SK-N-SH (cell line): ENCODE measurements at regions not wholly inside any gene's neighbourhood (a gene's known extent, or its start where the extent isn't known, plus 50 kb on each side); places are given as distances from the start of the nearest gene placed in this dataset.

Experiments used
- CHD2 ChIP-seq: fragments of 150-350 bp; IDR thresholded peaks from 2 replicates; pipeline ENCODE4 v1.6.1; 2018; ENCODE audit warnings: low read length; ENCODE audit not compliant: partially characterized antibody
- FOSL2 ChIP-seq: IDR thresholded peaks from 2 replicates; pipeline ENCODE4 v1.4.0; 2012; ENCODE audit warnings: low read depth, mild to moderate bottlenecking, moderate library complexity, borderline replicate concordance
- GABPA ChIP-seq: IDR thresholded peaks from 2 replicates; pipeline ENCODE4 v1.4.0; 2012; ENCODE audit warnings: low read depth, mild to moderate bottlenecking
- MXI1 ChIP-seq: IDR thresholded peaks from 2 replicates; pipeline ENCODE4 v1.6.1; 2012; ENCODE audit warnings: mild to moderate bottlenecking, low read depth, low read length, improper control_type of control experiment
- POLR2AphosphoS5 ChIP-seq: IDR thresholded peaks from 2 replicates; pipeline ENCODE4 v1.6.1; 2012; ENCODE audit warnings: low read depth, low read length
- SMC3 ChIP-seq: IDR thresholded peaks from 2 replicates; pipeline ENCODE4 v1.6.1; 2012; ENCODE audit warnings: low read depth, low read length, improper control_type of control experiment
- TCF12 ChIP-seq: IDR thresholded peaks from 2 replicates; pipeline ENCODE4 v1.4.0; 2012
- TF ChIP-seq, protein P1 (sequence below): fragments of 200-600 bp; sonication (generic); IDR thresholded peaks from 2 replicates; pipeline ENCODE4 v1.6.1; 2017; ENCODE audit warnings: antibody characterized with exemption, mild to moderate bottlenecking, moderate library complexity
- TF ChIP-seq, protein P2 (sequence below): IDR thresholded peaks from 2 replicates; pipeline ENCODE4 v1.4.0; 2012; ENCODE audit warnings: low read depth, borderline replicate concordance
- TF ChIP-seq, protein P3 (sequence below): fragments of 150-350 bp; IDR thresholded peaks from 2 replicates; pipeline ENCODE4 v1.6.1; 2017; ENCODE audit warnings: antibody characterized with exemption, low read length, low read depth, borderline replicate concordance
- TF ChIP-seq, protein P4 (sequence below): IDR thresholded peaks from 2 replicates; pipeline ENCODE4 v1.6.1; 2012; ENCODE audit warnings: mild to moderate bottlenecking, low read depth, low read length, moderate library complexity

DNA sequence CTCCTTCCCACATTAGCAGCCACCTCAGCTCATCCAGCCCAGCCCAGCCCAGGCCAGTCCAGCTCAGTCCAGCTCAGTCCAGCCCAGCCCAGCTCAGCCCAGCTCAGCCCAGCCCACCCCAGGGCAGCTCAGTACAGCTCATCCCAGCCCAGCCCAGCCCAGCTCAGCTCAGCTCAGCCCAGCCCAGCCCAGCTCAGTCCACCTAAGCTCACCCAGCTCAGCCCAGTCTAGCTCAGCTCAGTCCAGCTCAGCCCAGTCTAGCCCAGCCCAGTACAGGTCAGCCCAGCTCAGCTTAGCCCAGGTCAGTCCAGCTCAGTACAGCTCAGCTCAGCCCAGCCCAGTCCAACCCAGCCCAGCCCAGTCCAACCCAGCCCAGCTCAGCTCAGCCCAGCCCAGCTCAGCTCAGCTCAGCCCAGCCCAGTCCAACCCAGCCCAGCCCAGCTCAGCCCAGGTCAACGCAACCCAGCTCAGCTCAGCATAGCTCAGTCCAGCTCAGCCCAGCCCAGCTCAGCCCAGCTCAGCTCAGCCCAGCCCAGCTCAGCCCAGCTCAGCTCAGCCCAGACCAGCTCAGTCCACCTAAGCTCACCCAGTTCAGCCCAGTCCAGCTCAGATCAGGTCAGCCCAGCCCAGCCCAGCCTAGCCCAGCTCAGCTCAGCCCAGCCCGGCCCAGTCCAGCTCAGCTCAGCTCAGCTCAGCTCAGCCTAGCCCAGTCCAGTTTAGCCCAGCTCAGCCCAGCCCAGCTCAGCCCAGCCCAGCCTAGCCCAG is 63.0 kb downstream of the TMEM121 start:
- TF ChIP-seq CHD2 = no peak
- TF ChIP-seq MXI1 = no peak
- no peak for TF ChIP-seq FOSL2
- TF ChIP-seq, protein P1, sequence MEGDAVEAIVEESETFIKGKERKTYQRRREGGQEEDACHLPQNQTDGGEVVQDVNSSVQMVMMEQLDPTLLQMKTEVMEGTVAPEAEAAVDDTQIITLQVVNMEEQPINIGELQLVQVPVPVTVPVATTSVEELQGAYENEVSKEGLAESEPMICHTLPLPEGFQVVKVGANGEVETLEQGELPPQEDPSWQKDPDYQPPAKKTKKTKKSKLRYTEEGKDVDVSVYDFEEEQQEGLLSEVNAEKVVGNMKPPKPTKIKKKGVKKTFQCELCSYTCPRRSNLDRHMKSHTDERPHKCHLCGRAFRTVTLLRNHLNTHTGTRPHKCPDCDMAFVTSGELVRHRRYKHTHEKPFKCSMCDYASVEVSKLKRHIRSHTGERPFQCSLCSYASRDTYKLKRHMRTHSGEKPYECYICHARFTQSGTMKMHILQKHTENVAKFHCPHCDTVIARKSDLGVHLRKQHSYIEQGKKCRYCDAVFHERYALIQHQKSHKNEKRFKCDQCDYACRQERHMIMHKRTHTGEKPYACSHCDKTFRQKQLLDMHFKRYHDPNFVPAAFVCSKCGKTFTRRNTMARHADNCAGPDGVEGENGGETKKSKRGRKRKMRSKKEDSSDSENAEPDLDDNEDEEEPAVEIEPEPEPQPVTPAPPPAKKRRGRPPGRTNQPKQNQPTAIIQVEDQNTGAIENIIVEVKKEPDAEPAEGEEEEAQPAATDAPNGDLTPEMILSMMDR = no peak
- TF ChIP-seq, protein P2, sequence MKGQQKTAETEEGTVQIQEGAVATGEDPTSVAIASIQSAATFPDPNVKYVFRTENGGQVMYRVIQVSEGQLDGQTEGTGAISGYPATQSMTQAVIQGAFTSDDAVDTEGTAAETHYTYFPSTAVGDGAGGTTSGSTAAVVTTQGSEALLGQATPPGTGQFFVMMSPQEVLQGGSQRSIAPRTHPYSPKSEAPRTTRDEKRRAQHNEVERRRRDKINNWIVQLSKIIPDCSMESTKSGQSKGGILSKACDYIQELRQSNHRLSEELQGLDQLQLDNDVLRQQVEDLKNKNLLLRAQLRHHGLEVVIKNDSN = no peak
- TF ChIP-seq, protein P3, sequence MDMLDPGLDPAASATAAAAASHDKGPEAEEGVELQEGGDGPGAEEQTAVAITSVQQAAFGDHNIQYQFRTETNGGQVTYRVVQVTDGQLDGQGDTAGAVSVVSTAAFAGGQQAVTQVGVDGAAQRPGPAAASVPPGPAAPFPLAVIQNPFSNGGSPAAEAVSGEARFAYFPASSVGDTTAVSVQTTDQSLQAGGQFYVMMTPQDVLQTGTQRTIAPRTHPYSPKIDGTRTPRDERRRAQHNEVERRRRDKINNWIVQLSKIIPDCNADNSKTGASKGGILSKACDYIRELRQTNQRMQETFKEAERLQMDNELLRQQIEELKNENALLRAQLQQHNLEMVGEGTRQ = no peak
- no peak for TF ChIP-seq POLR2AphosphoS5
- TF ChIP-seq TCF12 = no peak
- no peak for TF ChIP-seq SMC3
- TF ChIP-seq GABPA = no peak
- TF ChIP-seq, protein P4, sequence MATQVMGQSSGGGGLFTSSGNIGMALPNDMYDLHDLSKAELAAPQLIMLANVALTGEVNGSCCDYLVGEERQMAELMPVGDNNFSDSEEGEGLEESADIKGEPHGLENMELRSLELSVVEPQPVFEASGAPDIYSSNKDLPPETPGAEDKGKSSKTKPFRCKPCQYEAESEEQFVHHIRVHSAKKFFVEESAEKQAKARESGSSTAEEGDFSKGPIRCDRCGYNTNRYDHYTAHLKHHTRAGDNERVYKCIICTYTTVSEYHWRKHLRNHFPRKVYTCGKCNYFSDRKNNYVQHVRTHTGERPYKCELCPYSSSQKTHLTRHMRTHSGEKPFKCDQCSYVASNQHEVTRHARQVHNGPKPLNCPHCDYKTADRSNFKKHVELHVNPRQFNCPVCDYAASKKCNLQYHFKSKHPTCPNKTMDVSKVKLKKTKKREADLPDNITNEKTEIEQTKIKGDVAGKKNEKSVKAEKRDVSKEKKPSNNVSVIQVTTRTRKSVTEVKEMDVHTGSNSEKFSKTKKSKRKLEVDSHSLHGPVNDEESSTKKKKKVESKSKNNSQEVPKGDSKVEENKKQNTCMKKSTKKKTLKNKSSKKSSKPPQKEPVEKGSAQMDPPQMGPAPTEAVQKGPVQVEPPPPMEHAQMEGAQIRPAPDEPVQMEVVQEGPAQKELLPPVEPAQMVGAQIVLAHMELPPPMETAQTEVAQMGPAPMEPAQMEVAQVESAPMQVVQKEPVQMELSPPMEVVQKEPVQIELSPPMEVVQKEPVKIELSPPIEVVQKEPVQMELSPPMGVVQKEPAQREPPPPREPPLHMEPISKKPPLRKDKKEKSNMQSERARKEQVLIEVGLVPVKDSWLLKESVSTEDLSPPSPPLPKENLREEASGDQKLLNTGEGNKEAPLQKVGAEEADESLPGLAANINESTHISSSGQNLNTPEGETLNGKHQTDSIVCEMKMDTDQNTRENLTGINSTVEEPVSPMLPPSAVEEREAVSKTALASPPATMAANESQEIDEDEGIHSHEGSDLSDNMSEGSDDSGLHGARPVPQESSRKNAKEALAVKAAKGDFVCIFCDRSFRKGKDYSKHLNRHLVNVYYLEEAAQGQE = no peak
